ENCODE measurements at regions not wholly inside any gene's neighbourhood (a gene's known extent, or its start where the extent isn't known, plus 50 kb on each side); places are given as distances from the start of the nearest gene placed in this dataset.
"Not testable (repeated sequence)": the region's sequence is repeated elsewhere in the genome, so short reads cannot be mapped to it uniquely, and the experiment has no call there.

- DNase-seq (ENCODE audit: low spot score); H3K27me3 Mint-ChIP-seq (ENCODE audit: low read depth); H3K4me1 Mint-ChIP-seq; ATAC-seq; CTCF ChIA-PET; H3K36me3 Mint-ChIP-seq; POLR2A ChIA-PET; H3K4me3 Mint-ChIP-seq; H3K27ac Mint-ChIP-seq: not testable (repeated sequence)
- peaks cover 22% of the 10 kb centered on the region for H3K9me3 Mint-ChIP-seq
Measured at GRCh38 chr5:44756097-44756496, 52.6 kb upstream of the MRPS30 start.

- no peak overlapping the region for H3K27ac Mint-ChIP-seq
Measured at GRCh38 chr5:44747396-44747795, 61.4 kb upstream of the MRPS30 start.

GRCh38 chr5:44740660-44741059 is 68.1 kb upstream of the MRPS30 start:
- CTCF ChIA-PET, result interaction anchor here (0.5 kb wide), 1 partner anchor 203 kb away, joined by 3 read pairs; no protein-coding TSS in a partner anchor

More at GRCh38 chr5:44747396-44747795, 61.4 kb upstream of the MRPS30 start:
- POLR2A ChIA-PET, result no interaction called here
- CTCF ChIA-PET, result no interaction called here
- peaks cover 14% of the 10 kb centered on the region for H3K4me1 Mint-ChIP-seq
- no peak for DNase-seq (ENCODE audit: low spot score)
- no peaks in the 10 kb centered on the region for H3K27me3 Mint-ChIP-seq (ENCODE audit: low read depth)
- no peak for ATAC-seq
- no peak for TF ChIP-seq JAZF1 (CRISPR knock-in tag; IDR thresholded peaks at IDR 0.05)
- no peak for TF ChIP-seq ZNF232 (CRISPR knock-in tag; IDR thresholded peaks at IDR 0.05)
- TF ChIP-seq CREM (CRISPR knock-in tag; IDR thresholded peaks at IDR 0.05), result no peak
- TF ChIP-seq MAX (CRISPR knock-in tag; IDR thresholded peaks at IDR 0.05), result no peak
- no peak for TF ChIP-seq ZNF219 (CRISPR knock-in tag; IDR thresholded peaks at IDR 0.05; ENCODE audit: borderline replicate concordance)
- no peak for TF ChIP-seq PRDM15 (CRISPR knock-in tag; IDR thresholded peaks at IDR 0.05)
- no peak for TF ChIP-seq HMGA2 (CRISPR knock-in tag; IDR thresholded peaks at IDR 0.05)
- no peak for TF ChIP-seq ZNF396 (CRISPR knock-in tag; IDR thresholded peaks at IDR 0.05; ENCODE audit: borderline replicate concordance)
- no peak for TF ChIP-seq MXD4 (CRISPR knock-in tag; IDR thresholded peaks at IDR 0.05; ENCODE audit: borderline replicate concordance)
- no peak for TF ChIP-seq FOXK1 (CRISPR knock-in tag; IDR thresholded peaks at IDR 0.05)
- no peak for TF ChIP-seq NR3C1 (CRISPR knock-in tag; conservative IDR thresholded peaks at IDR 0.05; ENCODE audit: low read depth)
- no peaks in the 10 kb centered on the region for H3K36me3 Mint-ChIP-seq
- H3K4me3 Mint-ChIP-seq, result no peak overlapping the region
- peaks cover 9% of the 10 kb centered on the region for H3K9me3 Mint-ChIP-seq

GRCh38 chr5:44729536-44729935 is 79.2 kb upstream of the MRPS30 start:
- peaks cover 12% of the 10 kb centered on the region for H3K36me3 Mint-ChIP-seq
- ChIA-PET POLR2A (no interaction called here), CTCF (no interaction called here)
- no peak for TF ChIP-seq SMAD4 (CRISPR knock-in tag; IDR thresholded peaks at IDR 0.05)
- TF ChIP-seq ZNF138 (CRISPR knock-in tag; conservative IDR thresholded peaks at IDR 0.05), result no peak
- no peak for TF ChIP-seq GTF2I (CRISPR knock-in tag; conservative IDR thresholded peaks at IDR 0.05)
- no peak overlapping the region for H3K4me3 Mint-ChIP-seq
- H3K9me3 Mint-ChIP-seq, result peaks cover 16% of the 10 kb centered on the region
- H3K27ac Mint-ChIP-seq, result no peak overlapping the region
- peaks cover 26% of the 10 kb centered on the region for H3K4me1 Mint-ChIP-seq
- no peak for DNase-seq (ENCODE audit: low spot score)
- no peaks in the 10 kb centered on the region for H3K27me3 Mint-ChIP-seq (ENCODE audit: low read depth)
- no peak for ATAC-seq

More at GRCh38 chr5:44740660-44741059, 68.1 kb upstream of the MRPS30 start:
- no peak overlapping the region for H3K27ac Mint-ChIP-seq
- no peaks in the 10 kb centered on the region for H3K36me3 Mint-ChIP-seq
- H3K9me3 Mint-ChIP-seq, result no peaks in the 10 kb centered on the region
- H3K4me3 Mint-ChIP-seq, result no peak overlapping the region
- ATAC-seq (peak; percentile 93), DNase-seq (ENCODE audit: low spot score) (no peak)
- no peak for TF ChIP-seq SOX15 (CRISPR knock-in tag; IDR thresholded peaks at IDR 0.05)
- TF ChIP-seq NR1H2 (CRISPR knock-in tag; IDR thresholded peaks at IDR 0.05), result no peak
- TF ChIP-seq ZNF512 (CRISPR knock-in tag; IDR thresholded peaks at IDR 0.05; ENCODE audit: borderline replicate concordance), result no peak
- peaks cover 5% of the 10 kb centered on the region for H3K4me1 Mint-ChIP-seq
- H3K27me3 Mint-ChIP-seq (ENCODE audit: low read depth), result no peaks in the 10 kb centered on the region
- POLR2A ChIA-PET, result no interaction called here
